K562 (cell line): ENCODE measurements at regions not wholly inside any gene's neighbourhood (a gene's known extent, or its start where the extent isn't known, plus 50 kb on each side); places are given as distances from the start of the nearest gene placed in this dataset.

Experiments used
- POLR2AphosphoS2 ChIP-seq: IDR thresholded peaks from 2 replicates; pipeline ENCODE4 v1.6.1; 2012; ENCODE audit warnings: low read length, improper control_type of control experiment
- RBM22 ChIP-seq: fragments of 200-400 bp; formaldehyde crosslinking; IDR thresholded peaks from 2 replicates; pipeline ENCODE4 v1.6.1; 2018; ENCODE audit warnings: low read length, low read depth; ENCODE audit not compliant: poor library complexity, severe bottlenecking
- TFAM ChIP-seq: fragments of 250-450 bp; sonication (Bioruptor Pico); conservative IDR thresholded peaks from 2 replicates; pipeline ENCODE4 v1.5.0; 2021; ENCODE audit warnings: mild to moderate bottlenecking, moderate library complexity
- ZNF766 ChIP-seq: fragments of 200-800 bp; sonication (Bioruptor generic); conservative IDR thresholded peaks from 2 replicates; pipeline ENCODE4 v1.6.1; 2016; ENCODE audit warnings: missing genetic modification characterization, missing compliant biosample characterization

DNA sequence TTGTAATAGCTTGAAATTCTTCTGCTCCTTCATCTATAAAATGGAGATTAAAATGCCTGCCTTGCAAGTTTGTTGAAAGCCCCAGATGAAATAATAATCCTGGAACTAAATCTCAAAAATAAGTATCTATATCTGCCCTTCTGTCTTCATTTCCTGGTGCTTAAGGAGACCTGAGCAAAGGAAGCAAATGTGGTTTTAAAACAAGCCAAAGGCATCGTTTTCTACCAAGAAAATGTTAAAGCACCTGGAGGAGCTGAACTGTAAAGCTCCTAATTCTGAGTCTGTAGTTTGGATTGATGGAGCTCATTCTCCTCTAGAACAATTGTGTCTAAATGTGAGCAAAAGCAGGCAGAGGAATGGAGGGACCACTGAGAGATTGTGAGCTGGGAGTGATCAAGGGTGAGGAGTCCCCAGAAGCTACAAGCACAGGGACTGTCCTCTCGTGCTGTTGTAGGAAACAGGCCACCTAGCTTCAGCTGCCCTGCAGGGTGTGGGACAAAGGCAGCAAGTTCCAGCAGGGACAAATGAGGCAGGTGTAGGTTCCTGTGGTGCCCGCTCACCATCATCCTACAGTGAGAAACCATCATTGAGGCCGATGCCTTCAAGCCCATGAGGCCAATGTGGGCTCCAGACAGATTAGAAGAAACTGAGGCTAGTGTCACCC, 420.7 kb upstream of the TRIB2 start:
- TF ChIP-seq TFAM (CRISPR knock-in tag) (no peak), POLR2AphosphoS2 (no peak), RBM22 (no peak), ZNF766 (CRISPR knock-in tag) (no peak)
